Ovary (tissue), 3 donors: ENCODE measurements at regions not wholly inside any gene's neighbourhood (a gene's known extent, or its start where the extent isn't known, plus 50 kb on each side); places are given as distances from the start of the nearest gene placed in this dataset.
"Not testable (repeated sequence)": the region's sequence is repeated elsewhere in the genome, so short reads cannot be mapped to it uniquely, and the experiment has no call there.

Source experiments
- CTCF ChIP-seq, 3 donors: fragments of 450-650 bp in 2 of 3; fragments of 200-600 bp in 1 of 3; IDR thresholded peaks; one replicate each; pipeline versions ENCODE4 v1.5.1 to v1.8.0; 2016 to 2022; ENCODE audit warnings: antibody characterized with exemption in 3 of 3, mild to moderate bottlenecking in 1 of 3
- EP300 ChIP-seq: sonication (generic); formaldehyde crosslinking; IDR thresholded peaks from one replicate; pipeline ENCODE4 v1.6.1; 2017; ENCODE audit warnings: antibody characterized with exemption
- donor health status: DM: no; HTN: no; CAD: no.

- not testable (repeated sequence) for TF ChIP-seq EP300; CTCF (IDR thresholded peaks at IDR 0.05)
Measured at GRCh38 chr7:119968411-119968810, 304.6 kb upstream of the KCND2 start.
